ENCODE measurements at regions not wholly inside any gene's neighbourhood (a gene's known extent, or its start where the extent isn't known, plus 50 kb on each side); places are given as distances from the start of the nearest gene placed in this dataset.

GRCh38 chr9:27933210-27934025, 360.1 kb upstream of the C9orf72 start:
- Histone ChIP-seq H3K9me3 (ENCODE audit: control insufficient read depth, insufficient read depth, low read length) (no peaks in the 10 kb centered on the region), H3K9me2 (replicated peaks; ENCODE audit: control insufficient read depth, low read length) (no peaks in the 10 kb centered on the region)
- TF ChIP-seq CTCF (IDR thresholded peaks at IDR 0.05; ENCODE audit: low read depth, low read length, poor library complexity, severe bottlenecking) (no peak), EZH2phosphoT487 (IDR thresholded peaks at IDR 0.05; ENCODE audit: borderline replicate concordance, low read length) (no peak)

GRCh38 chr9:27934471-27934870, 361.2 kb upstream of the C9orf72 start:
- no peak for TF ChIP-seq EZH2phosphoT487 (IDR thresholded peaks at IDR 0.05; ENCODE audit: borderline replicate concordance, low read length)
- TF ChIP-seq CTCF (IDR thresholded peaks at IDR 0.05; ENCODE audit: low read depth, low read length, poor library complexity, severe bottlenecking): no peak

More at GRCh38 chr9:27933210-27934025, 360.1 kb upstream of the C9orf72 start:
- no peaks in the 10 kb centered on the region for H3K79me2 ChIP-seq (ENCODE audit: control insufficient read depth, low read length)
- H4K20me1 ChIP-seq (ENCODE audit: control insufficient read depth, insufficient read depth, low read depth, low read length): no peaks in the 10 kb centered on the region
- no peak overlapping the region for H3K4me3 ChIP-seq (ENCODE audit: low read length)
- no peaks in the 10 kb centered on the region for H3K27me3 ChIP-seq (ENCODE audit: control insufficient read depth, low read length)
- H3F3A ChIP-seq (ENCODE audit: control insufficient read depth, insufficient read depth): no peaks in the 10 kb centered on the region
- H3K36me3 ChIP-seq (ENCODE audit: control insufficient read depth, low read length): no peaks in the 10 kb centered on the region
- no peak overlapping the region for H3K4me2 ChIP-seq (ENCODE audit: low read length)
- no peaks in the 10 kb centered on the region for H3K4me1 ChIP-seq (ENCODE audit: control insufficient read depth, low read length)
- H3K27ac ChIP-seq (ENCODE audit: low read depth, low read length): no peak overlapping the region

GRCh38 chr9:27939186-27939585, 365.9 kb upstream of the C9orf72 start:
- Histone ChIP-seq H3K4me1 (ENCODE audit: control insufficient read depth, low read length) (no peaks in the 10 kb centered on the region), H3K36me3 (ENCODE audit: control insufficient read depth, low read length) (no peaks in the 10 kb centered on the region), H4K20me1 (ENCODE audit: control insufficient read depth, insufficient read depth, low read depth, low read length) (no peaks in the 10 kb centered on the region), H3F3A (ENCODE audit: control insufficient read depth, insufficient read depth) (no peaks in the 10 kb centered on the region), H3K4me2 (ENCODE audit: low read length) (no peak overlapping the region), H3K9me2 (replicated peaks; ENCODE audit: control insufficient read depth, low read length) (no peaks in the 10 kb centered on the region), H3K4me3 (ENCODE audit: low read length) (no peak overlapping the region), H3K27ac (ENCODE audit: low read depth, low read length) (no peak overlapping the region), H3K9me3 (ENCODE audit: control insufficient read depth, insufficient read depth, low read length) (no peaks in the 10 kb centered on the region), H3K27me3 (ENCODE audit: control insufficient read depth, low read length) (no peaks in the 10 kb centered on the region), H3K79me2 (ENCODE audit: control insufficient read depth, low read length) (no peaks in the 10 kb centered on the region)
- TF ChIP-seq EZH2phosphoT487 (IDR thresholded peaks at IDR 0.05; ENCODE audit: borderline replicate concordance, low read length): no peak
- no peak for TF ChIP-seq CTCF (IDR thresholded peaks at IDR 0.05; ENCODE audit: low read depth, low read length, poor library complexity, severe bottlenecking)

More at GRCh38 chr9:27934471-27934870, 361.2 kb upstream of the C9orf72 start:
- H3F3A ChIP-seq (ENCODE audit: control insufficient read depth, insufficient read depth): no peaks in the 10 kb centered on the region
- no peaks in the 10 kb centered on the region for H3K36me3 ChIP-seq (ENCODE audit: control insufficient read depth, low read length)
- no peaks in the 10 kb centered on the region for H3K79me2 ChIP-seq (ENCODE audit: control insufficient read depth, low read length)
- no peak overlapping the region for H3K4me2 ChIP-seq (ENCODE audit: low read length)
- no peaks in the 10 kb centered on the region for H3K4me1 ChIP-seq (ENCODE audit: control insufficient read depth, low read length)
- no peaks in the 10 kb centered on the region for H3K9me3 ChIP-seq (ENCODE audit: control insufficient read depth, insufficient read depth, low read length)
- H4K20me1 ChIP-seq (ENCODE audit: control insufficient read depth, insufficient read depth, low read depth, low read length): no peaks in the 10 kb centered on the region
- no peaks in the 10 kb centered on the region for H3K9me2 ChIP-seq (replicated peaks; ENCODE audit: control insufficient read depth, low read length)
- no peaks in the 10 kb centered on the region for H3K27me3 ChIP-seq (ENCODE audit: control insufficient read depth, low read length)
- H3K27ac ChIP-seq (ENCODE audit: low read depth, low read length): no peak overlapping the region
- H3K4me3 ChIP-seq (ENCODE audit: low read length): no peak overlapping the region

All from DOHH2 (cell line).